ENCODE measurements at regions not wholly inside any gene's neighbourhood (a gene's known extent, or its start where the extent isn't known, plus 50 kb on each side); places are given as distances from the start of the nearest gene placed in this dataset.

GRCh38 chr5:116380621-116381020 is 194.0 kb downstream of the SEMA6A start:
- TF ChIP-seq, protein P1, sequence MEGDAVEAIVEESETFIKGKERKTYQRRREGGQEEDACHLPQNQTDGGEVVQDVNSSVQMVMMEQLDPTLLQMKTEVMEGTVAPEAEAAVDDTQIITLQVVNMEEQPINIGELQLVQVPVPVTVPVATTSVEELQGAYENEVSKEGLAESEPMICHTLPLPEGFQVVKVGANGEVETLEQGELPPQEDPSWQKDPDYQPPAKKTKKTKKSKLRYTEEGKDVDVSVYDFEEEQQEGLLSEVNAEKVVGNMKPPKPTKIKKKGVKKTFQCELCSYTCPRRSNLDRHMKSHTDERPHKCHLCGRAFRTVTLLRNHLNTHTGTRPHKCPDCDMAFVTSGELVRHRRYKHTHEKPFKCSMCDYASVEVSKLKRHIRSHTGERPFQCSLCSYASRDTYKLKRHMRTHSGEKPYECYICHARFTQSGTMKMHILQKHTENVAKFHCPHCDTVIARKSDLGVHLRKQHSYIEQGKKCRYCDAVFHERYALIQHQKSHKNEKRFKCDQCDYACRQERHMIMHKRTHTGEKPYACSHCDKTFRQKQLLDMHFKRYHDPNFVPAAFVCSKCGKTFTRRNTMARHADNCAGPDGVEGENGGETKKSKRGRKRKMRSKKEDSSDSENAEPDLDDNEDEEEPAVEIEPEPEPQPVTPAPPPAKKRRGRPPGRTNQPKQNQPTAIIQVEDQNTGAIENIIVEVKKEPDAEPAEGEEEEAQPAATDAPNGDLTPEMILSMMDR (conservative IDR thresholded peaks at IDR 0.05; ENCODE audit: low read depth, low read length), result no peak
- DNase-seq (ENCODE audit: low read depth), result no peak
- H3K4me3 ChIP-seq (ENCODE audit: low read length), result no peak overlapping the region

DNA sequence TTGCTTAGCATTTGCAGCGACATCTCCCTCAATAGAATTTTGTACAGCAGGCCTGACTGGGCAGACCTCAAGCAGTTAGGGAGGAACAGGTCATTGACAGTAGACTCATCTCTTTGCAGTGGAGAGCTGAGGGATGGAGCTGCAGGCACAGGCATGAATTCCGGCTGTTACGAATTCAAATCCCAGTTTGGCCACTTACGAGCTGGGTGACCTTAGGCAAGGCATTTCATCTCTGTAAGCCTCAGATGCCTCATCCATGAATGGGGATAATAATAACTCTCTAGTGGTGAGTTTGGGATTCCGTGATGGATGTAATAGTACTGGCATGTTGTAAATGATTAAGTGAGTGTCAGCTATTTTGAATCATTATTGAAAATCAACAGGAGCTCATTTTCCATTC is 195.3 kb downstream of the SEMA6A start:
- no peak overlapping the region for H3K4me3 ChIP-seq (ENCODE audit: low read length)
- TF ChIP-seq, protein P1 (conservative IDR thresholded peaks at IDR 0.05; ENCODE audit: low read depth, low read length), result no peak
- no peak for DNase-seq (ENCODE audit: low read depth)

DNA sequence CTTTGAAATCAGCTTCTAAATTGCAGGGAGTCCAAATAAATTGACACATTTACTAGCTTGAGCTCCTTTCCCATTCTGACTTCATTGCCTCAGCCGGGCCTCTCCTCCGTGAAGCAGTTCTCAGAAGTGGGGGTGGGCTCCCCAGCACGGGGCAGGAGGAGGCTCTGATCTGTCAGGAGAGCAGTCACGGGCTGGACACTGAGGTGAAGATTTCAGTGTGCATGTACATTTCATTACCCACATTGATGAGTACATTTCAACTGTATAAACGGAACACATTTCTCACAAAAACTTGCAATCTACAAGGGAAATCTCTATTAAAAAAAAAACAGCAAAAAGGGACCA is 195.9 kb downstream of the SEMA6A start:
- TF ChIP-seq, protein P1 (conservative IDR thresholded peaks at IDR 0.05; ENCODE audit: low read depth, low read length), result no peak
- no peak overlapping the region for H3K4me3 ChIP-seq (ENCODE audit: low read length)
- no peak for DNase-seq (ENCODE audit: low read depth)

- H3K4me3 ChIP-seq (ENCODE audit: low read length), result no peak overlapping the region
- DNase-seq (ENCODE audit: low read depth), result no peak
- TF ChIP-seq, protein P1 (conservative IDR thresholded peaks at IDR 0.05; ENCODE audit: low read depth, low read length), result no peak
Observed at GRCh38 chr5:116378007-116378776, 196.4 kb downstream of the SEMA6A start.

- H3K4me3 ChIP-seq (ENCODE audit: low read length), result no peak overlapping the region
- TF ChIP-seq, protein P1 (conservative IDR thresholded peaks at IDR 0.05; ENCODE audit: low read depth, low read length), result no peak
- DNase-seq (ENCODE audit: low read depth), result no peak
Observed at GRCh38 chr5:116377276-116378006, 197.2 kb downstream of the SEMA6A start.

GRCh38 chr5:116375926-116376325 is 198.7 kb downstream of the SEMA6A start:
- no peak overlapping the region for H3K4me3 ChIP-seq (ENCODE audit: low read length)
- TF ChIP-seq, protein P1 (conservative IDR thresholded peaks at IDR 0.05; ENCODE audit: low read depth, low read length), result no peak
- no peak for DNase-seq (ENCODE audit: low read depth)

DNA sequence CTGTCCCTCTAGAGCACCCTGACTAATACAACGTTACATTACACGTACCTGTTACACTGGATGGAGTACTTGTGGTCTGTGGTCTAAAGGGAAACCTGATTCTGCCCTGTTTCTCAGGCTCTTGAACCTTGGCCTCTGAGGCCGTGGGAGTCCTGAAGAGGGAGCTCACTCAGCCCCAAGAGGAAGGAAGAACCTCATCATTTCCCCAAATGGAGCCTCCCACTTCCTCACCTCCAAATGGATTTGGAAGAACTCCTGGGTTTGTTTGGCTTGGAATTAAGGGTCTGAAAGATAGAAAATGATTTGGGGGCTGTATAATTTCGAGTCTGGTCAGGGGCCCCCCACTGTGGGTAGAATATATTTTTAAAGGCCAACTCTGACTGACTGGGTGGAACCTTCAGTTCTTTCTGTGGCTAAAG is 200.2 kb downstream of the SEMA6A start:
- no peak overlapping the region for H3K4me3 ChIP-seq (ENCODE audit: low read length)
- TF ChIP-seq, protein P1 (conservative IDR thresholded peaks at IDR 0.05; ENCODE audit: low read depth, low read length), result no peak
- DNase-seq (ENCODE audit: low read depth), result no peak
